ENCODE measurements at regions not wholly inside any gene's neighbourhood (a gene's known extent, or its start where the extent isn't known, plus 50 kb on each side); places are given as distances from the start of the nearest gene placed in this dataset.

GRCh38 chr13:105579821-105580710, 955.4 kb downstream of the EFNB2 start:
- intact Hi-C loops (cut with DNase I) = no loop called here
- no peak for DNase-seq (ENCODE audit: low spot score)

- no peak for DNase-seq (ENCODE audit: low spot score)
- intact Hi-C loops (cut with DNase I) = no loop called here
Observed at GRCh38 chr13:105573136-105573535, 962.3 kb downstream of the EFNB2 start.

GRCh38 chr13:105572401-105572800, 963.1 kb downstream of the EFNB2 start:
- intact Hi-C loops (cut with DNase I) = no loop called here

GRCh38 chr13:105569816-105570215, 965.6 kb downstream of the EFNB2 start:
- intact Hi-C loops (cut with DNase I) = no loop called here
- DNase-seq (ENCODE audit: low spot score) = no peak

More at GRCh38 chr13:105572401-105572800, 963.1 kb downstream of the EFNB2 start:
- DNase-seq (ENCODE audit: low spot score) = no peak

- intact Hi-C loops (cut with DNase I) = no loop called here
- no peak for DNase-seq (ENCODE audit: low spot score)
Observed at GRCh38 chr13:105567951-105568525, 967.4 kb downstream of the EFNB2 start.

GRCh38 chr13:105565136-105565727, 970.2 kb downstream of the EFNB2 start:
- intact Hi-C loops (cut with DNase I) = no loop called here
- no peak for DNase-seq (ENCODE audit: low spot score)

- intact Hi-C loops (cut with DNase I) = no loop called here
- DNase-seq (ENCODE audit: low spot score) = no peak
Observed at GRCh38 chr13:105552078-105552477, 983.4 kb downstream of the EFNB2 start.

GRCh38 chr13:105547851-105548250, 987.6 kb downstream of the EFNB2 start:
- intact Hi-C loops (cut with DNase I) = no loop called here
- DNase-seq (ENCODE audit: low spot score) = no peak

- intact Hi-C loops (cut with DNase I) = no loop called here
- no peak for DNase-seq (ENCODE audit: low spot score)
Observed at GRCh38 chr13:105545811-105546210, 989.7 kb downstream of the EFNB2 start.

GRCh38 chr13:105543742-105544141, 991.7 kb downstream of the EFNB2 start:
- intact Hi-C loops (cut with DNase I) = no loop called here
- DNase-seq (ENCODE audit: low spot score) = no peak

GRCh38 chr13:105541565-105541964, 993.9 kb downstream of the EFNB2 start:
- intact Hi-C loops (cut with DNase I) = no loop called here
- no peak for DNase-seq (ENCODE audit: low spot score)

GRCh38 chr13:105538346-105538745, 997.1 kb downstream of the EFNB2 start:
- no peak for DNase-seq (ENCODE audit: low spot score)
- intact Hi-C loops (cut with DNase I) = no loop called here

- DNase-seq (ENCODE audit: low spot score) = no peak
- intact Hi-C loops (cut with DNase I) = no loop called here
Observed at GRCh38 chr13:105537113-105537512, 998.3 kb downstream of the EFNB2 start.

GRCh38 chr13:105530468-105530867, 1005.0 kb downstream of the EFNB2 start:
- no peak for DNase-seq (ENCODE audit: low spot score)

GRCh38 chr13:105527127-105527526, 1008.3 kb downstream of the EFNB2 start:
- no peak for DNase-seq (ENCODE audit: low spot score)
- intact Hi-C loops (cut with DNase I) = no loop called here

More at GRCh38 chr13:105530468-105530867, 1005.0 kb downstream of the EFNB2 start:
- intact Hi-C loops (cut with DNase I) = no loop called here

GRCh38 chr13:105519771-105520170, 1015.7 kb downstream of the EFNB2 start:
- intact Hi-C loops (cut with DNase I) = no loop called here
- DNase-seq (ENCODE audit: low spot score) = no peak

GRCh38 chr13:105518086-105518485, 1017.4 kb downstream of the EFNB2 start:
- intact Hi-C loops (cut with DNase I) = no loop called here
- no peak for DNase-seq (ENCODE audit: low spot score)

GRCh38 chr13:105514401-105514800, 1021.1 kb downstream of the EFNB2 start:
- DNase-seq (ENCODE audit: low spot score) = no peak
- intact Hi-C loops (cut with DNase I) = no loop called here

GRCh38 chr13:105513448-105513847, 1022.0 kb downstream of the EFNB2 start:
- DNase-seq (ENCODE audit: low spot score) = no peak
- intact Hi-C loops (cut with DNase I) = no loop called here

GRCh38 chr13:105509981-105510762, 1025.3 kb downstream of the EFNB2 start:
- intact Hi-C loops (cut with DNase I) = no loop called here
- no peak for DNase-seq (ENCODE audit: low spot score)

Measured in cardiac septum (tissue), 1 donor.